NCI-H2107 treated with DMSO at 0.1 percent for 48 hours (cell line): ENCODE measurements at regions not wholly inside any gene's neighbourhood (a gene's known extent, or its start where the extent isn't known, plus 50 kb on each side); places are given as distances from the start of the nearest gene placed in this dataset.

Experiments
- DNase-seq: peaks from one replicate; lab custom pipeline; 2025; ENCODE audit not compliant: unreplicated experiment; lab: John Stamatoyannopoulos, UW

- DNase-seq = no peak
Measured at GRCh38 chr1:53378061-53378460, 50.2 kb upstream of the LRP8 start.

GRCh38 chr1:53378932-53379661 lies 51.2 kb upstream of the LRP8 start:
- DNase-seq = no peak

GRCh38 chr1:53379662-53380002 lies 51.8 kb upstream of the LRP8 start:
- no peak for DNase-seq

GRCh38 chr1:53380296-53380695 lies 52.4 kb upstream of the LRP8 start:
- no peak for DNase-seq

GRCh38 chr1:53381790-53382401 lies 54.0 kb upstream of the LRP8 start:
- no peak for DNase-seq

- DNase-seq = no peak
Measured at GRCh38 chr1:53383136-53383870, 55.4 kb upstream of the LRP8 start.

- DNase-seq = no peak
Measured at GRCh38 chr1:53384796-53385195, 56.9 kb upstream of the LRP8 start.

- no peak for DNase-seq
Measured at GRCh38 chr1:53385276-53386225, 57.7 kb upstream of the LRP8 start.

GRCh38 chr1:53388963-53389362 lies 61.1 kb upstream of the LRP8 start:
- no peak for DNase-seq

- no peak for DNase-seq
Measured at GRCh38 chr1:53390261-53390660, 62.4 kb upstream of the LRP8 start.

GRCh38 chr1:53390736-53391135 lies 62.9 kb upstream of the LRP8 start:
- peak; percentile 28 for DNase-seq

GRCh38 chr1:53391296-53391695 lies 63.4 kb upstream of the LRP8 start:
- DNase-seq = no peak

GRCh38 chr1:53391982-53392381 lies 64.1 kb upstream of the LRP8 start:
- no peak for DNase-seq

GRCh38 chr1:53392460-53392859 lies 64.6 kb upstream of the LRP8 start:
- no peak for DNase-seq

- peak; percentile 69 for DNase-seq
Measured at GRCh38 chr1:53393325-53393792, 65.5 kb upstream of the LRP8 start.

GRCh38 chr1:53394306-53394705 lies 64.9 kb upstream of the DMRTB1 start:
- no peak for DNase-seq

GRCh38 chr1:53395671-53396215 lies 63.5 kb upstream of the DMRTB1 start:
- DNase-seq = peak; percentile 32

GRCh38 chr1:53396573-53397268 lies 62.5 kb upstream of the DMRTB1 start:
- no peak for DNase-seq

- DNase-seq = no peak
Measured at GRCh38 chr1:53398091-53398490, 61.1 kb upstream of the DMRTB1 start.
